ENCODE measurements at regions not wholly inside any gene's neighbourhood (a gene's known extent, or its start where the extent isn't known, plus 50 kb on each side); places are given as distances from the start of the nearest gene placed in this dataset.

GRCh38 chr3:181533811-181534210 is 177.9 kb upstream of the SOX2 start:
- ChIA-PET POLR2A (no interaction called here), CTCF (no interaction called here)
- TF ChIP-seq CTCF (IDR thresholded peaks at IDR 0.05; ENCODE audit: low read depth, low read length) = no peak
- H3K27ac ChIP-seq (ENCODE audit: low read depth, low read length) = no peak overlapping the region
- H3K27me3 ChIP-seq (ENCODE audit: control insufficient read depth, insufficient read depth, low read length) = no peaks in the 10 kb centered on the region
- H3K4me3 ChIP-seq (ENCODE audit: low read depth, low read length) = no peak overlapping the region
- DNase-seq (ENCODE audit: low read depth, low spot score) = no peak
- H3K9me3 ChIP-seq (ENCODE audit: control insufficient read depth, insufficient read depth, low read length) = no peaks in the 10 kb centered on the region

DNA sequence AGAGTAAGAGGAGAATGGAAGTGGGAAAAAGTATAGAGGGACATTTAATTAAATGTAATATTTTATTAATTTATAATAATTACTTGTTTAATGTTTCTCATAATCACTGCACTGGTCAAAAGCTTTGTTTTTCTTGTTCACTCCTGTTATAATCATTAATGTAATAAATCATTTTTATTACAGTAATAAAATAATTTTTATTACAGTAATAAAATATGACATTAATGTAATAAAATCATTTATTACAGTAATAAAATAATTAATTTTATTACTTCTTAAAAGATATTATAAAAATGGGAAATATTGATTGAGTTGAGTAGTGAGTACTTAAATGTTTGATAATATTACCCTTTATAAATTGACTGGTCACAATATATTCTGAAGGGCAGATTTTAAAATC is 181.1 kb upstream of the SOX2 start:
- ChIA-PET CTCF (no interaction called here), POLR2A (no interaction called here)
- no peaks in the 10 kb centered on the region for H3K9me3 ChIP-seq (ENCODE audit: control insufficient read depth, insufficient read depth, low read length)
- TF ChIP-seq CTCF (IDR thresholded peaks at IDR 0.05; ENCODE audit: low read depth, low read length) = no peak
- H3K27ac ChIP-seq (ENCODE audit: low read depth, low read length) = no peak overlapping the region
- H3K27me3 ChIP-seq (ENCODE audit: control insufficient read depth, insufficient read depth, low read length) = no peaks in the 10 kb centered on the region
- no peak overlapping the region for H3K4me3 ChIP-seq (ENCODE audit: low read depth, low read length)
- DNase-seq (ENCODE audit: low read depth, low spot score) = no peak

- H3K4me3 ChIP-seq (ENCODE audit: low read depth, low read length) = no peak overlapping the region
- CTCF ChIA-PET = no interaction called here
- H3K27me3 ChIP-seq (ENCODE audit: control insufficient read depth, insufficient read depth, low read length) = no peaks in the 10 kb centered on the region
- POLR2A ChIA-PET = no interaction called here
- no peak for TF ChIP-seq CTCF (IDR thresholded peaks at IDR 0.05; ENCODE audit: low read depth, low read length)
- H3K27ac ChIP-seq (ENCODE audit: low read depth, low read length) = no peak overlapping the region
- DNase-seq (ENCODE audit: low read depth, low spot score) = no peak
- no peaks in the 10 kb centered on the region for H3K9me3 ChIP-seq (ENCODE audit: control insufficient read depth, insufficient read depth, low read length)
Measured at GRCh38 chr3:181521831-181522230, 189.9 kb upstream of the SOX2 start.

- H3K4me3 ChIP-seq (ENCODE audit: low read depth, low read length) = no peak overlapping the region
- no peaks in the 10 kb centered on the region for H3K9me3 ChIP-seq (ENCODE audit: control insufficient read depth, insufficient read depth, low read length)
- no peak for TF ChIP-seq CTCF (IDR thresholded peaks at IDR 0.05; ENCODE audit: low read depth, low read length)
- no peaks in the 10 kb centered on the region for H3K27me3 ChIP-seq (ENCODE audit: control insufficient read depth, insufficient read depth, low read length)
- H3K27ac ChIP-seq (ENCODE audit: low read depth, low read length) = no peak overlapping the region
- ChIA-PET CTCF (no interaction called here), POLR2A (no interaction called here)
- no peak for DNase-seq (ENCODE audit: low read depth, low spot score)
Measured at GRCh38 chr3:181518222-181518621, 193.5 kb upstream of the SOX2 start.

DNA sequence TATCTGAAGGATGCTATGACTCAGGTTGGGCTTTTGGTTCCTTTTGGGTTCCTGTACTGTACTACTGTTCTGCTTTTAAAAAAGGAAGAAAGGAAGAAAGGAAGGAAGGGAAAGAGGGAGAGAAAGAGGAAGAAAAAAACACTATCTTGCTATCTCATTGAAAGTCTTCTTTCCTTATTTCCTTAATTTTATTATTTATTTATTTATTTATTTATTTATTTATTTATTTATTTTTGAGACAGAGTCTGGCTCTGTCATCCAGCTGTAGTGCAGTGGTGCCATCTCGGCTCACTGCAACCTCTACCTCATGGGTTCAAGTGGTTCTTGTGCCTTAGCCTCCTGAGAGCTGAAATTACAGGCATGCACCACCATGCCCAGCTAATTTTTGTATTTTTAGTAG is 198.9 kb upstream of the SOX2 start:
- TF ChIP-seq CTCF (IDR thresholded peaks at IDR 0.05; ENCODE audit: low read depth, low read length) = no peak
- H3K27ac ChIP-seq (ENCODE audit: low read depth, low read length) = no peak overlapping the region
- CTCF ChIA-PET = interaction anchor here (1.6 kb wide), 1 partner anchor 189 kb away, joined by 3 read pairs; no protein-coding TSS in a partner anchor

More for the DNA sequence above, 198.9 kb upstream of the SOX2 start:
- DNase-seq (ENCODE audit: low read depth, low spot score) = no peak
- Histone ChIP-seq H3K9me3 (ENCODE audit: control insufficient read depth, insufficient read depth, low read length) (peaks cover 7% of the 10 kb centered on the region; the same call in 1 of the 2 replicates), H3K27me3 (ENCODE audit: control insufficient read depth, insufficient read depth, low read length) (no peaks in the 10 kb centered on the region), H3K4me3 (ENCODE audit: low read depth, low read length) (no peak overlapping the region)
- POLR2A ChIA-PET = no interaction called here

All from AG04450 (cell line).